Mucosa of descending colon (tissue), 3 donors: ENCODE measurements at regions not wholly inside any gene's neighbourhood (a gene's known extent, or its start where the extent isn't known, plus 50 kb on each side); places are given as distances from the start of the nearest gene placed in this dataset.
"Not testable (repeated sequence)": the region's sequence is repeated elsewhere in the genome, so short reads cannot be mapped to it uniquely, and the experiment has no call there.

Experiments used
- ATAC-seq: fragments of 200-7000 bp; cut with Tn5 transposase; one replicate; pipeline ENCODE4 v1.9.1; 2020; ENCODE audit warnings: mild to moderate bottlenecking, moderate library complexity
- DNase-seq, 3 donors: peaks; one replicate each; pipeline ENCODE4 v3.0.0-alpha.2; 2020
- H3K36me3 ChIP-seq: fragments of 200-600 bp; one replicate; pipeline ENCODE4 v1.8.0; 2021; ENCODE audit warnings: low read depth, mild to moderate bottlenecking
- H3K4me1 ChIP-seq: fragments of 200-600 bp; one replicate; pipeline ENCODE4 v1.8.0; 2021; ENCODE audit warnings: low read depth, mild to moderate bottlenecking
- H3K4me3 ChIP-seq: fragments of 200-600 bp; one replicate; pipeline ENCODE4 v1.8.0; 2021; ENCODE audit warnings: mild to moderate bottlenecking
- H3K9me3 ChIP-seq: fragments of 200-600 bp; one replicate; pipeline ENCODE4 v1.8.0; 2021; ENCODE audit warnings: mild to moderate bottlenecking
- CTCF ChIP-seq: fragments of 200-600 bp; IDR thresholded peaks from one replicate; pipeline ENCODE4 v1.8.0; 2022; ENCODE audit warnings: antibody characterized with exemption, mild to moderate bottlenecking
- intact Hi-C, 2 donors: fragments of 100-400 bp; cut with DNase I in 1 of 2; cut with micrococcal nuclease in 1 of 2; formaldehyde crosslinking; loops; one replicate each; pipeline versions ENCODE4 v1.11.0 to v1.11.1; 2022; cut with DNase I, micrococcal nuclease
- donor health status: DM: no; HTN: no; CAD: no; lungs with moderate emphysema.
- donor health status: DM: no; HTN: no; CAD: no.
- donor health status: DM: no; HTN: yes; CAD: no.

- H3K4me3 ChIP-seq, result no peak overlapping the region
- no peaks in the 10 kb centered on the region for H3K36me3 ChIP-seq
- DNase-seq, result peak in 1 of 3 donors; percentile 20
- ATAC-seq, result no peak
- TF ChIP-seq CTCF, result no peak
- no peaks in the 10 kb centered on the region for H3K9me3 ChIP-seq
- intact Hi-C loops, result no loop called here
- H3K4me1 ChIP-seq, result no peaks in the 10 kb centered on the region
Measured at GRCh38 chr19:30066781-30067759, 125.0 kb downstream of the URI1 start.

- ATAC-seq, H3K4me1 ChIP-seq, intact Hi-C loops, DNase-seq, H3K4me3 ChIP-seq, H3K9me3 ChIP-seq, H3K36me3 ChIP-seq: not testable (repeated sequence)
Measured at GRCh38 chr19:30067956-30068506, 126.0 kb downstream of the URI1 start.

GRCh38 chr19:30068528-30069395, 126.7 kb downstream of the URI1 start:
- Histone ChIP-seq H3K36me3 (no peaks in the 10 kb centered on the region), H3K9me3 (no peaks in the 10 kb centered on the region), H3K4me3 (no peak overlapping the region), H3K4me1 (no peaks in the 10 kb centered on the region)
- intact Hi-C loops, result no loop called here
- no peak for ATAC-seq
- no peak for TF ChIP-seq CTCF
- DNase-seq, result no peak

GRCh38 chr19:30069535-30070197, 127.6 kb downstream of the URI1 start:
- Histone ChIP-seq H3K4me3 (no peak overlapping the region), H3K9me3 (no peaks in the 10 kb centered on the region), H3K4me1 (no peaks in the 10 kb centered on the region), H3K36me3 (no peaks in the 10 kb centered on the region)
- ATAC-seq (no peak), DNase-seq (peak in 1 of 3 donors; percentile 14)
- no peak for TF ChIP-seq CTCF
- intact Hi-C loops, result no loop called here

- intact Hi-C loops, result no loop called here
- Histone ChIP-seq H3K4me3 (no peak overlapping the region), H3K36me3 (no peaks in the 10 kb centered on the region), H3K4me1 (no peaks in the 10 kb centered on the region), H3K9me3 (no peaks in the 10 kb centered on the region)
- peak in 1 of 3 donors; percentile 33 for DNase-seq
- TF ChIP-seq CTCF, result no peak
- ATAC-seq, result no peak
Measured at GRCh38 chr19:30070198-30070967, 128.3 kb downstream of the URI1 start.
